Thyroid gland (tissue), 4 donors: ENCODE measurements at regions not wholly inside any gene's neighbourhood (a gene's known extent, or its start where the extent isn't known, plus 50 kb on each side); places are given as distances from the start of the nearest gene placed in this dataset.

Source experiments
- DNase-seq, 2 donors: peaks; one replicate each; pipeline ENCODE4 v3.0.0-alpha.2; 2019
- H3K27ac ChIP-seq, 3 donors: fragments of 200-600 bp; sonication (generic); 1 replicate in 2 of 3; 2 replicates in 1 of 3; pipeline ENCODE4 v1.5.1; 2016 to 2019; ENCODE audit warnings: mild to moderate bottlenecking in 1 of 3, moderate library complexity in 1 of 3
- H3K27me3 ChIP-seq: fragments of 200-600 bp; sonication (generic); one replicate; pipeline ENCODE4 v1.5.1; 2019
- H3K36me3 ChIP-seq, 2 donors: fragments of 200-600 bp; sonication (generic); one replicate each; pipeline ENCODE4 v1.5.1; 2016 to 2019
- H3K4me1 ChIP-seq, 2 donors: fragments of 200-600 bp; sonication (generic); one replicate each; pipeline ENCODE4 v1.5.1; 2017 to 2019
- H3K4me3 ChIP-seq, 3 donors: fragments of 200-600 bp; sonication (generic); replicated peaks in 1 of 3; 1 replicate in 2 of 3; 2 replicates in 1 of 3; pipeline ENCODE4 v1.5.1; 2016; ENCODE audit warnings: mild to moderate bottlenecking in 1 of 3
- H3K9me3 ChIP-seq: fragments of 200-600 bp; sonication (generic); one replicate; pipeline ENCODE4 v1.5.1; 2017
- CTCF ChIP-seq, 6 experiments: fragments of 200-600 bp in 3 of 6; fragments of 450-650 bp in 3 of 6; sonication (generic) in 3 of 6; IDR thresholded peaks; one replicate each; pipeline ENCODE4 v1.5.1; 2016 to 2019; ENCODE audit warnings: antibody characterized with exemption in 6 of 6, mild to moderate bottlenecking in 2 of 6, inconsistent platforms in 1 of 6, moderate library complexity in 1 of 6
- POLR2A ChIP-seq, 2 donors: fragments of 450-650 bp; IDR thresholded peaks; one replicate each; pipeline ENCODE4 v1.6.1; 2017; ENCODE audit warnings: antibody characterized with exemption in 2 of 2, mild to moderate bottlenecking in 2 of 2, moderate library complexity in 1 of 2
- WGBS, 2 donors: methylation state at CpG; one replicate each; pipeline ENCODE4 v1.1.5; 2017; 5-methylcytosine and 5-hydroxymethylcytosine counted together
- intact Hi-C: fragments of 100-400 bp; cut with DNase I; formaldehyde crosslinking; loops from one replicate; pipeline ENCODE4 v1.15.1; 2023

GRCh38 chr3:151568184-151568583, 107.3 kb upstream of the IGSF10 start:
- H3K36me3 ChIP-seq = no peaks in the 10 kb centered on the region
- no peak overlapping the region for H3K4me3 ChIP-seq
- no peaks in the 10 kb centered on the region for H3K27me3 ChIP-seq
- no peaks in the 10 kb centered on the region for H3K4me1 ChIP-seq
- intact Hi-C loops = no loop called here
- H3K9me3 ChIP-seq = no peaks in the 10 kb centered on the region
- DNase-seq = no peak
- no peak for TF ChIP-seq POLR2A (IDR thresholded peaks at IDR 0.05)
- TF ChIP-seq CTCF (IDR thresholded peaks at IDR 0.05) = no peak
- H3K27ac ChIP-seq = no peak overlapping the region
- WGBS, 2 donors = 55 to 73% methylated on average over 4 of the region's 4 CpGs

- 53 to 80% methylated on average over 2 of the region's 2 CpGs for WGBS, 2 donors
- DNase-seq = no peak
- intact Hi-C loops = no loop called here
- no peak overlapping the region for H3K4me3 ChIP-seq
- no peaks in the 10 kb centered on the region for H3K36me3 ChIP-seq
- no peak overlapping the region for H3K27ac ChIP-seq
- H3K27me3 ChIP-seq = no peaks in the 10 kb centered on the region
- H3K4me1 ChIP-seq = no peaks in the 10 kb centered on the region
- TF ChIP-seq POLR2A (IDR thresholded peaks at IDR 0.05) (no peak), CTCF (IDR thresholded peaks at IDR 0.05) (no peak)
- no peaks in the 10 kb centered on the region for H3K9me3 ChIP-seq
Measured at GRCh38 chr3:151567477-151567876, 106.6 kb upstream of the IGSF10 start.

GRCh38 chr3:151564261-151564660, 103.4 kb upstream of the IGSF10 start:
- no peak for DNase-seq
- Histone ChIP-seq H3K4me1 (no peaks in the 10 kb centered on the region), H3K9me3 (no peaks in the 10 kb centered on the region), H3K4me3 (no peak overlapping the region), H3K36me3 (no peaks in the 10 kb centered on the region), H3K27me3 (no peaks in the 10 kb centered on the region), H3K27ac (no peak overlapping the region)
- 75 to 79% methylated on average over 2 of the region's 2 CpGs for WGBS, 2 donors
- intact Hi-C loops = no loop called here
- no peak for TF ChIP-seq CTCF (IDR thresholded peaks at IDR 0.05)
- TF ChIP-seq POLR2A (IDR thresholded peaks at IDR 0.05) = no peak

- 15 to 66% methylated on average over 2 of the region's 2 CpGs for WGBS, 2 donors
- TF ChIP-seq CTCF (IDR thresholded peaks at IDR 0.05) (no peak), POLR2A (IDR thresholded peaks at IDR 0.05) (no peak)
- no peaks in the 10 kb centered on the region for H3K9me3 ChIP-seq
- no peaks in the 10 kb centered on the region for H3K36me3 ChIP-seq
- intact Hi-C loops = no loop called here
- no peaks in the 10 kb centered on the region for H3K4me1 ChIP-seq
- no peak for DNase-seq
- no peak overlapping the region for H3K27ac ChIP-seq
- no peaks in the 10 kb centered on the region for H3K27me3 ChIP-seq
- no peak overlapping the region for H3K4me3 ChIP-seq
Measured at GRCh38 chr3:151563305-151563704, 102.4 kb upstream of the IGSF10 start.

GRCh38 chr3:151562891-151563290, 102.0 kb upstream of the IGSF10 start:
- H3K9me3 ChIP-seq = no peaks in the 10 kb centered on the region
- no peaks in the 10 kb centered on the region for H3K27me3 ChIP-seq
- no peaks in the 10 kb centered on the region for H3K36me3 ChIP-seq
- no peak overlapping the region for H3K4me3 ChIP-seq
- TF ChIP-seq POLR2A (IDR thresholded peaks at IDR 0.05) (no peak), CTCF (IDR thresholded peaks at IDR 0.05) (no peak)
- intact Hi-C loops = no loop called here
- 72 to 93% methylated on average over 5 of the region's 5 CpGs for WGBS, 2 donors
- no peaks in the 10 kb centered on the region for H3K4me1 ChIP-seq
- no peak for DNase-seq
- no peak overlapping the region for H3K27ac ChIP-seq
